ENCODE measurements at regions not wholly inside any gene's neighbourhood (a gene's known extent, or its start where the extent isn't known, plus 50 kb on each side); places are given as distances from the start of the nearest gene placed in this dataset.

DNA sequence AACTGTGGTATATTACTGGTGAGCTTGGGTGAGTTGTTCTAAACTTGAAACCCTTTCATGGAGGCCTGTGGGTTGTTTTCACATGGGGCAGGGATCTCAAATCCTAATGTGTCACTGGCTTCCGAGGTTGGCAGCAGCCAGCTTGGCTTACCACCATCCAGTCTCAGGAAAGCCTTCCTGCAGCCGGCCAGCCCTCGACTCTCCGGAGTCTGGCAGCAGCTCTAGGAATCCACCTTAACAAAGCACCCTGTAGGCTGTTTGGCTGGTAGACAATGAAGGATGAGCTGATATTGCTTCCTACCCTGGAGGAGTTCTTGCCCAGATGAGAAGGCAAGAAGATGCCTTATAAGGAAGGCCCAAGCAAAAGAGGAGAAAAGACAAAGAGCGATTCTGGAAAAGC, 188.3 kb downstream of the KLF12 start:
- no peak for TF ChIP-seq POLR2A (IDR thresholded peaks at IDR 0.05; ENCODE audit: low read length)
- no peak for TF ChIP-seq GATA1 (IDR thresholded peaks at IDR 0.05; ENCODE audit: low read depth, low read length)
